Testis (tissue), 2 donors: ENCODE measurements at regions not wholly inside any gene's neighbourhood (a gene's known extent, or its start where the extent isn't known, plus 50 kb on each side); places are given as distances from the start of the nearest gene placed in this dataset.

Experiments
- CTCF ChIP-seq, 3 experiments: fragments of 450-650 bp in 2 of 3; fragments of 200-600 bp in 1 of 3; sonication (generic) in 1 of 3; IDR thresholded peaks; one replicate each; pipeline ENCODE4 v1.5.1; 2016 to 2019; ENCODE audit warnings: antibody characterized with exemption in 3 of 3, mild to moderate bottlenecking in 2 of 3, moderate library complexity in 1 of 3
- POLR2A ChIP-seq: fragments of 450-650 bp; IDR thresholded peaks from one replicate; pipeline ENCODE4 v1.6.1; 2017; ENCODE audit warnings: antibody characterized with exemption, mild to moderate bottlenecking, moderate library complexity

GRCh38 chr5:155507363-155507762 is 493.8 kb downstream of the KIF4B start:
- TF ChIP-seq CTCF (IDR thresholded peaks at IDR 0.05) (no peak), POLR2A (no peak)
